Naive B cell (primary cell): ENCODE measurements at regions not wholly inside any gene's neighbourhood (a gene's known extent, or its start where the extent isn't known, plus 50 kb on each side); places are given as distances from the start of the nearest gene placed in this dataset.
"Not testable (repeated sequence)": the region's sequence is repeated elsewhere in the genome, so short reads cannot be mapped to it uniquely, and the experiment has no call there.

Experiments used
- ATAC-seq, 2 donors: fragments of 150-1000 bp; cut with Tn5 transposase; 2 replicates each; pipeline ENCODE4 v1.10.0; 2021; ENCODE audit warnings: low read depth in 2 of 2, mild to moderate bottlenecking in 2 of 2, moderate library complexity in 2 of 2
- DNase-seq: peaks from one replicate; pipeline ENCODE4 v3.0.0; 2022
- H3K27ac Mint-ChIP-seq, 6 donors: one replicate each; pipeline ENCODE4 v1.8.0; 2020 to 2022; ENCODE audit warnings: mild to moderate bottlenecking in 6 of 6, mixed read lengths in 6 of 6, moderate library complexity in 5 of 6, inconsistent platforms in 2 of 6
- H3K27me3 Mint-ChIP-seq, 3 donors: one replicate each; pipeline ENCODE4 v1.8.0; 2021 to 2022; ENCODE audit warnings: mixed read lengths in 3 of 3, mild to moderate bottlenecking in 1 of 3
- H3K36me3 Mint-ChIP-seq, 2 donors: one replicate each; pipeline ENCODE4 v1.8.0; 2020 to 2022; ENCODE audit warnings: mixed read lengths in 2 of 2, inconsistent platforms in 1 of 2, mild to moderate bottlenecking in 1 of 2
- H3K4me1 Mint-ChIP-seq, 3 donors: one replicate each; pipeline ENCODE4 v1.8.0; 2020 to 2022; ENCODE audit warnings: mixed read lengths in 3 of 3, inconsistent platforms in 1 of 3, mild to moderate bottlenecking in 1 of 3, moderate library complexity in 1 of 3
- H3K4me3 Mint-ChIP-seq, 8 donors: one replicate each; pipeline ENCODE4 v1.8.0; 2020 to 2022; ENCODE audit warnings: mild to moderate bottlenecking in 8 of 8, mixed read lengths in 8 of 8, moderate library complexity in 8 of 8, inconsistent platforms in 2 of 8
- H3K9me3 Mint-ChIP-seq, 7 donors: one replicate each; pipeline ENCODE4 v1.8.0; 2020 to 2022; ENCODE audit warnings: mixed read lengths in 7 of 7, mild to moderate bottlenecking in 5 of 7, inconsistent platforms in 2 of 7, moderate library complexity in 1 of 7

DNA sequence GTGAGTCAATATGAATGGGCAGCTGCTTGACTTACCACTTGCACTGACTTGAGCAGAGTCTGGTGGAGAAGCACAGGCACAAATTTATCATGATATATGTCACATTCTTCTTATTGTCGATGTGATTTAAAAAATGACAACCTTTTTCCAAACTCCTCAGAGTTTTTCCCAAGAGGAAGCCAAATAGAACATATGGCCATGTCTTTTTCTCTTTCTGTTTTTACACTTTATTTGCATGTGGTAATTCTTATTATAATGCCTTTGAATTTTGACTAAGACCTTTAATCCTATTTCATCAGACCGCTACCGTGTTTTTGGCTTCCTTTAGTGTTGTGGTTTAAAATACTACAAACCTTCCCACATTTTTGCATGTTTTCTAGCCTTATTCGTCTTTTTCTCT is 666.2 kb downstream of the PDCD6IP start:
- ATAC-seq, result no peak

DNA sequence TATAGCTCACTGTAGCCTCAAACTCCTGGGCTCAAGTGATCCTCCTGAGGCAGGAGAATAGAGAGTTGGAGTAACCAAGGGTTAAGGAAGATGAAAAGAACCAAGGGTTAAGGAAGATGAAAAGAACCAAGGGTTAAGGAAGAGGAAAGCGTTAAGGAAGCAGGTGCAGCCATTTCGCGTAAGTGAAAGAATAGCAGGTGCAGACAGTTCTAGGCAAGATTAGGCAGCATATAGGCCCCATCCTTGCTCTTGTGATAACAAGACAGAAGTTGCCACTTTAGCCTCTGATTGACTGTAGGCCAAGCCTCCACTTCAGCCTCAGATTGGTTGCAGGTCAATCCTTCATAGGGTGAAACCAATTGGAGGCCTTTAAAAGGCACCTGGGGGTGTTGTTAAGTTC is 677.4 kb downstream of the PDCD6IP start:
- Mint-ChIP-seq H3K4me3 (no peak overlapping the region), H3K4me1 (no peaks in the 10 kb centered on the region), H3K9me3 (peaks cover 5 to 16% (median 12%) of the 10 kb centered on the region in 7 donors), H3K27ac (peak overlapping the region in 1 of 6 donors; percentile 53), H3K27me3 (no peaks in the 10 kb centered on the region), H3K36me3 (peaks cover 8 to 13% of the 10 kb centered on the region in 2 donors)
- DNase-seq, result no peak
- no peak for ATAC-seq

More for the DNA sequence above, 666.2 kb downstream of the PDCD6IP start:
- H3K9me3 Mint-ChIP-seq, result peaks cover 4 to 53% (median 23%) of the 10 kb centered on the region in 7 donors
- H3K27me3 Mint-ChIP-seq, result no peaks in the 10 kb centered on the region
- H3K36me3 Mint-ChIP-seq, result peaks cover 0 to 19% of the 10 kb centered on the region in 2 donors
- H3K27ac Mint-ChIP-seq, result no peak overlapping the region
- DNase-seq, result no peak
- peaks cover 0 to 3% (median 0%) of the 10 kb centered on the region in 3 donors for H3K4me1 Mint-ChIP-seq
- H3K4me3 Mint-ChIP-seq, result peak overlapping the region in 1 of 8 donors; percentile 0

DNA sequence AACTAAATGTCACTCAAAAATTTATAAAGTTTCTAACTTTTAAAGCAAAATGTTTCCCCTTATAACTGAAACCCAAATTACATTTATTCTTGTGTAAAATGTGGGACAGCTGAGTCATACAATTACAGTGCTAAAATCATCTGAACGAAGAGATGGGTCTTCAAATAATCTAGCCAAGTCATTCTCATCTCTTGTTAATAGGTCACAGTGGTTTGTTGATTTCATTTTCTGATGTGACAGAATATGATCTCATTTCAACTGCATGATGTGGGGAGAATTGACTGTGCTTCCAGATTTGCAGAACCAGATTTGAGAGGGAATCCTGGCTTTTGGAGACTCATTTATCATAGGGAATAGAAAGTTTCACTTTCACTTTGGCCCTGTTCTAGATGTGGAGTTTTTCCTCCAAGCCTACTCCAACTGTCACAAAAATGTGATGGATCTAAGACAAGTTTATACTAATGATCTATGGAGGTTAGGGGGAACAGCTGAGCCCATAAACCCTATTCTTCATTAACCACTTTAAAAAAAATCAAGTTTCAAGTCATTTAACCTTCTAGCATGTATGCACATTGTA is 685.0 kb downstream of the PDCD6IP start:
- ATAC-seq (no peak), DNase-seq (no peak)
- Mint-ChIP-seq H3K27me3 (no peaks in the 10 kb centered on the region), H3K36me3 (peaks cover 0 to 4% of the 10 kb centered on the region in 2 donors), H3K4me3 (peak overlapping the region in 1 of 8 donors; percentile 56), H3K27ac (no peak overlapping the region), H3K4me1 (peaks cover 0 to 17% (median 7%) of the 10 kb centered on the region in 3 donors), H3K9me3 (peaks cover 0 to 9% (median 0%) of the 10 kb centered on the region in 7 donors)

DNA sequence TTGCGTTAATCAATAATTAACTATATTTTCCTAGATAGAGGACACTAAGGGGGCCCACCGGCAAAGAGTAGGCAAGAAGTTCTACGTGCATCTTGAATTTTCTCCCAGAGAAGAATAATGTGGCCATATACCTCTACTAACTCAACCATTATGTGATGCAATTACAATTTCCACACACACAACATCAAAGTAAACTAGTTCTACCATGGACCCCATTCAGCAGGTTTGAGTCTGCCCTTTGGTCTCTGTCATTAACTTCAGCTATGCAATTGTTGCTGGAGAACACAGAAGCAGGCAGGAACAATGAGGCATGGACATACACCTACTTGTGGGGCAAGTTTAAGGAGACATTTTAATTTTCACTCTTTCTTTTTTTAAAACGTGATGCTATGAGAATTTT is 705.9 kb downstream of the PDCD6IP start:
- peaks cover 0 to 4% of the 10 kb centered on the region in 2 donors for H3K36me3 Mint-ChIP-seq
- H3K9me3 Mint-ChIP-seq, result peaks cover 0 to 3% (median 2%) of the 10 kb centered on the region in 7 donors
- ATAC-seq, result no peak

GRCh38 chr3:34504775-34505174 is 706.3 kb downstream of the PDCD6IP start:
- Mint-ChIP-seq H3K27me3 (no peaks in the 10 kb centered on the region), H3K36me3 (peaks cover 0 to 4% of the 10 kb centered on the region in 2 donors), H3K4me3 (peak overlapping the region in 1 of 8 donors; percentile 43), H3K9me3 (peaks cover 0 to 3% (median 2%) of the 10 kb centered on the region in 7 donors), H3K27ac (peak overlapping the region in 1 of 6 donors; percentile 69), H3K4me1 (peaks cover 5 to 9% (median 8%) of the 10 kb centered on the region in 3 donors)
- DNase-seq, result no peak
- ATAC-seq, result no peak

More for the DNA sequence above, 705.9 kb downstream of the PDCD6IP start:
- Mint-ChIP-seq H3K4me1 (peaks cover 5 to 9% (median 8%) of the 10 kb centered on the region in 3 donors), H3K4me3 (no peak overlapping the region), H3K27me3 (no peaks in the 10 kb centered on the region), H3K27ac (peak overlapping the region in 1 of 6 donors; percentile 69)
- DNase-seq, result no peak

DNA sequence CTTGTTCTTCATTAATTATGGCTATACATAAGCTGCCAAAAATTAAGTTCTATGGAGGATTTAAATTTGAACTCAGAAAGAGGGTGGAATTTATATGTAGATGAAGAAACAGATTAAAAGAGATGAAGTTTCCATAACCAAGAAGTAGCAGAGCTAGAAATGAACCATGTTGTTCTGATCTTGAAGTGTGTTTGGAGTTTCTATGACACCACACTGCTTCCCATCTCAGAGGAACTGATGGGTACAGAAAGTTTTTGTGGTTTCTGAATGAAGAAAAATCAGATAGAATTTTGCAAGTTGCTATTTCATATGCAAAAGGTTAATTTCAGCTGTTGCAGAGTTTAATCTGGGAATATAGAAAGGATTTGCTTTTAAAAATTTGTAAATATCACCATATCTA is 710.3 kb downstream of the PDCD6IP start:
- Mint-ChIP-seq H3K36me3 (peaks cover 0 to 4% of the 10 kb centered on the region in 2 donors), H3K27ac (no peak overlapping the region), H3K9me3 (peaks cover 0 to 3% (median 2%) of the 10 kb centered on the region in 7 donors), H3K27me3 (no peaks in the 10 kb centered on the region), H3K4me1 (peaks cover 5 to 6% (median 5%) of the 10 kb centered on the region in 3 donors), H3K4me3 (no peak overlapping the region)
- ATAC-seq (no peak), DNase-seq (no peak)

- Mint-ChIP-seq H3K4me3 (no peak overlapping the region), H3K4me1 (no peaks in the 10 kb centered on the region), H3K9me3 (peaks cover 0 to 4% (median 0%) of the 10 kb centered on the region in 7 donors), H3K27ac (no peak overlapping the region), H3K27me3 (no peaks in the 10 kb centered on the region), H3K36me3 (peaks cover 0 to 4% of the 10 kb centered on the region in 2 donors)
- DNase-seq (no peak), ATAC-seq (no peak)
Measured at GRCh38 chr3:34511891-34512290, 713.5 kb downstream of the PDCD6IP start.

DNA sequence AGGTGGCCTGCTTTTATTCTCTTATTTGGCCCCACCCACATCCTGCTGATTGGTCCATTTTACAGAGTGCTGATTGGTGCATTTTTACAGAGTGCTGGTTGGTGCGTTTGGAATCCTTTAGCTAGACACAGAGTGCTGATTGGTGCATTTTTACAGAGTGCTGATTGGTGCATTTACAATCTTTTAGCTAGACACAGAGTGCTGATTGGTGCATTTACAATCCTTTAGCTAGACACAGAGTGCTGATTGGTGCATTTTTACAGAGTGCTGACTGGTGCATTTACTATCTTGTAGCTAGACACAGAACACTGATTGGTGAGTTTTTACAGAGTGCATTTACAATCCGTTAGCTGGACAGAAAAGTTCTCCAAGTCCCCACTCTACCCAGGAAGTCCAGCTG is 720.6 kb downstream of the PDCD6IP start:
- ATAC-seq, H3K4me1 Mint-ChIP-seq, H3K27ac Mint-ChIP-seq, DNase-seq, H3K4me3 Mint-ChIP-seq, H3K27me3 Mint-ChIP-seq: not testable (repeated sequence)
- Mint-ChIP-seq H3K36me3 (peaks cover 13 to 21% of the 10 kb centered on the region in 2 donors), H3K9me3 (peaks cover 5 to 24% (median 11%) of the 10 kb centered on the region in 7 donors)

DNA sequence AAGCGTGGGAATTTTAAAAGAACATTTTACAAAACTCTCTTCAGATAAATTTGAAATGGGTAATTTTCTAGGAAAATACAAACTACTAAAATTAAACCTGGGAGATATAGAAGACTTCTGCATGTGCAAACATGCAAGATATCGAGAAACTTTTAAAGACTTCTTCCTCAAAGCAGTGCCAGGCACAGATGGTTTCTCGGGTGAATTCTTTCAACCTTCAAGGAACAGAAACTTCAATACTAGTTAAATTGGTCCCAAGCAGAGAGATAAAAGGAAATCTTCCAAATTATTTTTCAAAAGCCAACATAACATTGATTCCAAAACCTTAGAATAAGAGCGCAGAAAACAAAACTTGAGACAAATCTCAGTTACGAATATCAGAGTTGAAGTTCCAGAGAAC is 732.7 kb downstream of the PDCD6IP start:
- ATAC-seq, result no peak
- Mint-ChIP-seq H3K36me3 (no peaks in the 10 kb centered on the region), H3K4me3 (no peak overlapping the region)

DNA sequence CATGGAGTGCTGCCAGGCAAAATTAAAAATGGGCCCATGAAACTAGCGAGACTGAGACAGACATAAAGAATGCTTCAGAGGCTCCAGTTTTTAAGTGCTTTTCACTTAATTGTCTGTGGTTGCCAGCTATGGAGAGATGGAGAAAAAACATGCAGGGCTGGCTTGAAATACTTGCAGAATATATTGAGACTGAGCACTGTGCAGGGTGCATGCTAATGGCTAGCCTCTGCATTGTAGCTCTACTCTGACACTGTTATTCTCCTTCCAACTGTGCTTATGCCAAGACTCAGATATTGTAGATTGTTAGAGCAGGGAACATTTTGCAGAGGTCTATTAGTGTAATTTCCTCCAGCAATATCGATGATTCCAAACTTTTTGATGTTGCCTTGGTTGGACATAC is 735.0 kb downstream of the PDCD6IP start:
- H3K4me1 Mint-ChIP-seq, result no peaks in the 10 kb centered on the region
- ATAC-seq, result no peak

More for the DNA sequence above, 732.7 kb downstream of the PDCD6IP start:
- Mint-ChIP-seq H3K27me3 (no peaks in the 10 kb centered on the region), H3K4me1 (no peaks in the 10 kb centered on the region), H3K9me3 (peaks cover 0 to 2% (median 0%) of the 10 kb centered on the region in 7 donors), H3K27ac (no peak overlapping the region)
- no peak for DNase-seq

DNA sequence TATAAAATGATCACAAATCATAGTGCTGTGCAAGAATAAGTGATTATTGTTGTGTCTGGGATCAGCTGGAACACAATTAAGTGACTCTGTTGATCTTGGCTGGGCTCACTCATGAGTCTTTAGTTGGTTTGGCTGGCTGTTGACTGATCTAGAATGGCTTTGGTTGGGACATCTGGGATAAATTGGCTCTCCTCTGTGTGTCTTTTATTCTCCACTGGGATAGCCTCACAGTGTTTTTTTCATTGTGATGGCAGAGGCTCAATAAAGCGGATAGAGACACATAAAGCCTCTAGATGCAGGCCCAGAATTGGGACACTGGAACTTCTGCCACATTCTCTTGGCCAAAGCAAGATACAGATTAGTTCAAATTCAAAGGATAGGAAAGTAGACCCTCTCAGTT is 735.6 kb downstream of the PDCD6IP start:
- H3K36me3 Mint-ChIP-seq, result peaks cover 0 to 5% of the 10 kb centered on the region in 2 donors
- no peaks in the 10 kb centered on the region for H3K4me1 Mint-ChIP-seq
- no peak for DNase-seq
- no peak overlapping the region for H3K4me3 Mint-ChIP-seq
- H3K27ac Mint-ChIP-seq, result no peak overlapping the region
- H3K9me3 Mint-ChIP-seq, result peaks cover 0 to 2% (median 0%) of the 10 kb centered on the region in 7 donors
- ATAC-seq, result no peak
- no peaks in the 10 kb centered on the region for H3K27me3 Mint-ChIP-seq

More for the DNA sequence above, 735.0 kb downstream of the PDCD6IP start:
- H3K4me3 Mint-ChIP-seq, result no peak overlapping the region
- no peaks in the 10 kb centered on the region for H3K27me3 Mint-ChIP-seq
- H3K9me3 Mint-ChIP-seq, result peaks cover 0 to 2% (median 0%) of the 10 kb centered on the region in 7 donors
- DNase-seq, result no peak
- H3K36me3 Mint-ChIP-seq, result peaks cover 0 to 1% of the 10 kb centered on the region in 2 donors
- H3K27ac Mint-ChIP-seq, result no peak overlapping the region

- no peaks in the 10 kb centered on the region for H3K36me3 Mint-ChIP-seq
- no peak overlapping the region for H3K4me3 Mint-ChIP-seq
- H3K9me3 Mint-ChIP-seq, result peaks cover 0 to 2% (median 0%) of the 10 kb centered on the region in 7 donors
- ATAC-seq (no peak), DNase-seq (no peak)
- H3K27ac Mint-ChIP-seq, result no peak overlapping the region
- H3K4me1 Mint-ChIP-seq, result no peaks in the 10 kb centered on the region
- no peaks in the 10 kb centered on the region for H3K27me3 Mint-ChIP-seq
Measured at GRCh38 chr3:34544136-34544535, 745.7 kb downstream of the PDCD6IP start.

- H3K4me3 Mint-ChIP-seq, result no peak overlapping the region
- ATAC-seq (no peak), DNase-seq (no peak)
- peaks cover 0 to 2% (median 0%) of the 10 kb centered on the region in 7 donors for H3K9me3 Mint-ChIP-seq
- H3K27ac Mint-ChIP-seq, result peak overlapping the region in 1 of 6 donors; percentile 22
- H3K4me1 Mint-ChIP-seq, result no peaks in the 10 kb centered on the region
- H3K27me3 Mint-ChIP-seq, result no peaks in the 10 kb centered on the region
- H3K36me3 Mint-ChIP-seq, result no peaks in the 10 kb centered on the region
Measured at GRCh38 chr3:34547297-34547920, 749.0 kb downstream of the PDCD6IP start.

GRCh38 chr3:34567266-34567665 is 768.8 kb downstream of the PDCD6IP start:
- no peak overlapping the region for H3K27ac Mint-ChIP-seq
- DNase-seq, result no peak
- ATAC-seq, result no peak
- H3K4me1 Mint-ChIP-seq, result no peaks in the 10 kb centered on the region
- H3K4me3 Mint-ChIP-seq, result no peak overlapping the region
- H3K36me3 Mint-ChIP-seq, result peaks cover 0 to 4% of the 10 kb centered on the region in 2 donors
- no peaks in the 10 kb centered on the region for H3K27me3 Mint-ChIP-seq
- peaks cover 0 to 34% (median 9%) of the 10 kb centered on the region in 7 donors for H3K9me3 Mint-ChIP-seq
